Suprapubic skin (tissue), 4 donors: ENCODE measurements at regions not wholly inside any gene's neighbourhood (a gene's known extent, or its start where the extent isn't known, plus 50 kb on each side); places are given as distances from the start of the nearest gene placed in this dataset.

Source experiments
- DNase-seq, 2 donors: peaks; one replicate each; pipeline ENCODE4 v3.0.0-alpha.2; 2019; ENCODE audit warnings: low spot score in 2 of 2
- H3K27ac ChIP-seq: fragments of 200-600 bp; sonication (generic); one replicate; pipeline ENCODE4 v1.5.1; 2019
- H3K27me3 ChIP-seq: fragments of 200-600 bp; sonication (generic); one replicate; pipeline ENCODE4 v1.5.1; 2019
- H3K36me3 ChIP-seq: fragments of 200-600 bp; sonication (generic); one replicate; pipeline ENCODE4 v1.5.1; 2019
- H3K4me1 ChIP-seq: fragments of 200-600 bp; sonication (generic); one replicate; pipeline ENCODE4 v1.5.1; 2019
- H3K4me3 ChIP-seq: fragments of 200-600 bp; sonication (generic); one replicate; pipeline ENCODE4 v1.5.1; 2019; ENCODE audit warnings: mild to moderate bottlenecking
- H3K9me3 ChIP-seq: fragments of 200-600 bp; sonication (generic); one replicate; pipeline ENCODE4 v1.5.1; 2019
- EP300 ChIP-seq: sonication (generic); formaldehyde crosslinking; IDR thresholded peaks from one replicate; pipeline ENCODE4 v1.6.1; 2017; ENCODE audit warnings: antibody characterized with exemption
- POLR2A ChIP-seq, 2 donors: fragments of 450-650 bp; IDR thresholded peaks; one replicate each; pipeline ENCODE4 v1.6.1; 2017; ENCODE audit warnings: antibody characterized with exemption in 2 of 2, mild to moderate bottlenecking in 2 of 2, moderate library complexity in 2 of 2
- POLR2AphosphoS5 ChIP-seq, 3 donors: sonication (generic); formaldehyde crosslinking; IDR thresholded peaks; one replicate each; pipeline ENCODE4 v1.6.1; 2017; ENCODE audit warnings: antibody characterized with exemption in 3 of 3
- WGBS: methylation state at CpG from one replicate; pipeline ENCODE4 v1.1.5; 2018; 5-methylcytosine and 5-hydroxymethylcytosine counted together
- TF ChIP-seq, protein P1 (sequence below), 2 donors: fragments of 200-600 bp in 1 of 2; fragments of 450-650 bp in 1 of 2; sonication (generic) in 1 of 2; IDR thresholded peaks; one replicate each; pipeline ENCODE4 v1.5.1; 2016 to 2019; ENCODE audit warnings: antibody characterized with exemption in 2 of 2, mild to moderate bottlenecking in 1 of 2, moderate library complexity in 1 of 2

DNA sequence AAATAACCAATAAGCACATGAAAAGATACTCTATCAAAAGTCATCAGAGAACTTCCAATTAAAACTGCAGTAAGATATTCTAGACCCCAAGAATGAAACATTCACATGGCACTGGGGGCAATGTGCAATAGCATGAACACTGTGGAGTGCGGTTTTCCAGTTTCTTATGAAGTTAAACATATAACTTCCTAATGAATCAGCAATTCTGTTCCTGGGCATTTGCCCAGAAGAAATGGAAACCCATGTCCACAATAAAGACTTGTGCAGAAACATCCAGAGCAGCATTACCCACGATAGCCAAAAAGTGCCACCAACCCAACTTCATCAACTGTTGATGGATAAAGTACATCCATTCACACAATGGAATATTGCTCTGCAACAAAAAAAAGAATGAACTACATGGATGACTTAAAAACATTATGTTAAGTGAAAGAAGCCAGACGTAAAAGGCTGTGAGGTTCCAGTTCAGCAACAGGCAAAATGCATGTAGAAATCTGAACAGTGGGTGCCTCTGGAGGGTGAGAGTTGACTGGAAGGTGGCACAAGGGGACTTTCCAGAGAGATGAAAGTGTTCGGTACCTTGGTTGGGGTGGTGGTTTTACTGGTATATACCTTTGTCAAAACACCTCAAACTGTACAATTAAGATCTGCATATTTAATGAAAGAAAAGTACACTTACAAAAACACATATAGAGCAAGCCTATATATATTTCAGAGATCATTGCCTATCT, 207.2 kb upstream of the ECI2 start:
- DNase-seq, result no peak
- H3K4me1 ChIP-seq, result no peaks in the 10 kb centered on the region
- no peak overlapping the region for H3K4me3 ChIP-seq
- no peaks in the 10 kb centered on the region for H3K9me3 ChIP-seq
- H3K36me3 ChIP-seq, result no peaks in the 10 kb centered on the region
- no peaks in the 10 kb centered on the region for H3K27me3 ChIP-seq
- H3K27ac ChIP-seq, result no peak overlapping the region
- WGBS, result 93% methylated on average over 4 of the region's 4 CpGs
- TF ChIP-seq POLR2A (IDR thresholded peaks at IDR 0.05) (no peak), POLR2AphosphoS5 (IDR thresholded peaks at IDR 0.05) (no peak), EP300 (no peak)
- TF ChIP-seq, protein P1, sequence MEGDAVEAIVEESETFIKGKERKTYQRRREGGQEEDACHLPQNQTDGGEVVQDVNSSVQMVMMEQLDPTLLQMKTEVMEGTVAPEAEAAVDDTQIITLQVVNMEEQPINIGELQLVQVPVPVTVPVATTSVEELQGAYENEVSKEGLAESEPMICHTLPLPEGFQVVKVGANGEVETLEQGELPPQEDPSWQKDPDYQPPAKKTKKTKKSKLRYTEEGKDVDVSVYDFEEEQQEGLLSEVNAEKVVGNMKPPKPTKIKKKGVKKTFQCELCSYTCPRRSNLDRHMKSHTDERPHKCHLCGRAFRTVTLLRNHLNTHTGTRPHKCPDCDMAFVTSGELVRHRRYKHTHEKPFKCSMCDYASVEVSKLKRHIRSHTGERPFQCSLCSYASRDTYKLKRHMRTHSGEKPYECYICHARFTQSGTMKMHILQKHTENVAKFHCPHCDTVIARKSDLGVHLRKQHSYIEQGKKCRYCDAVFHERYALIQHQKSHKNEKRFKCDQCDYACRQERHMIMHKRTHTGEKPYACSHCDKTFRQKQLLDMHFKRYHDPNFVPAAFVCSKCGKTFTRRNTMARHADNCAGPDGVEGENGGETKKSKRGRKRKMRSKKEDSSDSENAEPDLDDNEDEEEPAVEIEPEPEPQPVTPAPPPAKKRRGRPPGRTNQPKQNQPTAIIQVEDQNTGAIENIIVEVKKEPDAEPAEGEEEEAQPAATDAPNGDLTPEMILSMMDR (IDR thresholded peaks at IDR 0.05), result no peak

GRCh38 chr6:4341078-4341797, 205.9 kb upstream of the ECI2 start:
- Histone ChIP-seq H3K4me3 (no peak overlapping the region), H3K36me3 (no peaks in the 10 kb centered on the region), H3K9me3 (no peaks in the 10 kb centered on the region), H3K27ac (no peak overlapping the region), H3K4me1 (no peaks in the 10 kb centered on the region), H3K27me3 (no peaks in the 10 kb centered on the region)
- 87% methylated on average over 5 of the region's 5 CpGs for WGBS
- no peak for DNase-seq
- TF ChIP-seq EP300 (no peak), POLR2A (IDR thresholded peaks at IDR 0.05) (no peak), POLR2AphosphoS5 (IDR thresholded peaks at IDR 0.05) (no peak)
- TF ChIP-seq, protein P1 (IDR thresholded peaks at IDR 0.05), result no peak

DNA sequence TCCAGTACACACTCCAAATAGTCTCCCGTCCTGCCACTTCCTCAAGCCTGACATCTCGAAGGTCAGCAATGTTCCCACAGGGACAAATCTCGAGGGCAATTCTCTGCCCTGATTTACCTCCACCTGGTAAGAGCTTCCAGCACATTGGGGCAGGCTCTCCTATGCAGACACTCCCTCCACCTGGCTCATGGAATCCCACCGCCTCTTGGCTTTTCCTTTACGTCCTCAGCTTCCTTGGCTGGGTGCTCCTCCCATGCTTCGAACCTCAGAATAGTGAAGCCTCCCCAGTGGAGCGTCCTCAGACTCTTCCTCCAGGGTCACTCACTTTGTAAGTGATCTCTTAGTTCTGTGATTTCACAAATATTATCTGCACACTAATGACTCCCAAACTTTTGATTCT, 205.2 kb upstream of the ECI2 start:
- Histone ChIP-seq H3K4me1 (no peaks in the 10 kb centered on the region), H3K27ac (no peak overlapping the region), H3K9me3 (no peaks in the 10 kb centered on the region), H3K4me3 (no peak overlapping the region), H3K36me3 (no peaks in the 10 kb centered on the region), H3K27me3 (no peaks in the 10 kb centered on the region)
- TF ChIP-seq, protein P1 (IDR thresholded peaks at IDR 0.05), result no peak
- no peak for TF ChIP-seq POLR2A (IDR thresholded peaks at IDR 0.05)
- no peak for TF ChIP-seq POLR2AphosphoS5 (IDR thresholded peaks at IDR 0.05)
- TF ChIP-seq EP300, result no peak
- WGBS, result 82% methylated on average over 7 of the region's 7 CpGs
- no peak for DNase-seq

- no peaks in the 10 kb centered on the region for H3K36me3 ChIP-seq
- no peaks in the 10 kb centered on the region for H3K27me3 ChIP-seq
- no peaks in the 10 kb centered on the region for H3K4me1 ChIP-seq
- H3K9me3 ChIP-seq, result no peaks in the 10 kb centered on the region
- 76% methylated on average over 3 of the region's 3 CpGs for WGBS
- no peak overlapping the region for H3K4me3 ChIP-seq
- no peak for DNase-seq
- H3K27ac ChIP-seq, result no peak overlapping the region
- TF ChIP-seq EP300 (no peak), POLR2A (IDR thresholded peaks at IDR 0.05) (no peak), POLR2AphosphoS5 (IDR thresholded peaks at IDR 0.05) (no peak)
- TF ChIP-seq, protein P1 (IDR thresholded peaks at IDR 0.05), result no peak
Observed at GRCh38 chr6:4338884-4339283, 203.5 kb upstream of the ECI2 start.

GRCh38 chr6:4336778-4337442, 201.5 kb upstream of the ECI2 start:
- no peaks in the 10 kb centered on the region for H3K36me3 ChIP-seq
- no peaks in the 10 kb centered on the region for H3K27me3 ChIP-seq
- H3K9me3 ChIP-seq, result no peaks in the 10 kb centered on the region
- no peak for DNase-seq
- WGBS, result 56% methylated on average over 8 of the region's 8 CpGs
- no peaks in the 10 kb centered on the region for H3K4me1 ChIP-seq
- no peak overlapping the region for H3K27ac ChIP-seq
- H3K4me3 ChIP-seq, result no peak overlapping the region
- TF ChIP-seq, protein P1 (IDR thresholded peaks at IDR 0.05), result no peak
- no peak for TF ChIP-seq POLR2A (IDR thresholded peaks at IDR 0.05)
- TF ChIP-seq POLR2AphosphoS5 (IDR thresholded peaks at IDR 0.05), result no peak
- TF ChIP-seq EP300, result no peak
